Karpas-422 (cell line): ENCODE measurements at regions not wholly inside any gene's neighbourhood (a gene's known extent, or its start where the extent isn't known, plus 50 kb on each side); places are given as distances from the start of the nearest gene placed in this dataset.
"Not testable (repeated sequence)": the region's sequence is repeated elsewhere in the genome, so short reads cannot be mapped to it uniquely, and the experiment has no call there.

Experiments
- DNase-seq: peaks from one replicate; pipeline ENCODE4 v3.0.0-alpha.2; 2015
- H2AFZ ChIP-seq: fragments of 200-600 bp; sonication (generic); 2 replicates; pipeline ENCODE4 v1.6.1; 2014; ENCODE audit warnings: antibody characterized with exemption, low read length, mixed read lengths
- H3K27ac ChIP-seq: fragments of 200-600 bp; sonication (generic); 2 replicates; pipeline ENCODE4 v1.5.1; 2014; ENCODE audit warnings: mild to moderate bottlenecking, low read length, moderate library complexity
- H3K27me3 ChIP-seq: fragments of 200-600 bp; sonication (generic); 2 replicates; pipeline ENCODE4 v1.6.1; 2014; ENCODE audit warnings: low read length, mixed read lengths
- H3K36me3 ChIP-seq: fragments of 200-600 bp; sonication (generic); 2 replicates; pipeline ENCODE4 v1.6.1; 2014; ENCODE audit warnings: low read length, mixed read lengths; ENCODE audit not compliant: insufficient read depth
- H3K4me1 ChIP-seq: fragments of 200-600 bp; sonication (generic); 2 replicates; pipeline ENCODE4 v1.6.1; 2014; ENCODE audit warnings: mild to moderate bottlenecking, low read length, mixed read lengths
- H3K4me2 ChIP-seq: fragments of 200-600 bp; sonication (generic); 2 replicates; pipeline ENCODE4 v1.6.1; 2014; ENCODE audit warnings: low read length, low read depth, mild to moderate bottlenecking; ENCODE audit not compliant: poor library complexity, severe bottlenecking
- H3K4me3 ChIP-seq: fragments of 200-600 bp; sonication (generic); 2 replicates; pipeline ENCODE4 v1.5.1; 2014; ENCODE audit warnings: mild to moderate bottlenecking, antibody characterized with exemption, low read length, mixed read lengths
- H3K79me2 ChIP-seq: fragments of 200-600 bp; sonication (generic); 2 replicates; pipeline ENCODE4 v1.6.1; 2014; ENCODE audit warnings: mild to moderate bottlenecking, low read length, mixed read lengths
- H3K9ac ChIP-seq: fragments of 200-600 bp; sonication (generic); 2 replicates; pipeline ENCODE4 v1.6.0; 2014; ENCODE audit warnings: low read length
- H3K9me2 ChIP-seq: fragments of 200-600 bp; sonication (generic), shearing (Covaris generic); replicated peaks from 2 replicates; pipeline ENCODE4 v1.6.0; 2014; ENCODE audit warnings: mild to moderate bottlenecking, low read length, moderate library complexity; ENCODE audit not compliant: insufficient read depth
- H3K9me3 ChIP-seq: fragments of 300-700, 200-600 bp; sonication (generic); 2 replicates; pipeline ENCODE4 v1.6.1; 2014; ENCODE audit warnings: low read length, mixed read lengths
- H4K20me1 ChIP-seq: fragments of 200-600 bp; sonication (generic); 2 replicates; pipeline ENCODE4 v1.6.1; 2014; ENCODE audit warnings: mild to moderate bottlenecking, antibody characterized with exemption, low read length, low read depth; ENCODE audit not compliant: insufficient read depth

- H3K27me3 ChIP-seq, H3K4me3 ChIP-seq, H3K9me2 ChIP-seq, H4K20me1 ChIP-seq, H3K4me1 ChIP-seq, H3K4me2 ChIP-seq, H2AFZ ChIP-seq, H3K27ac ChIP-seq, H3K79me2 ChIP-seq, H3K9ac ChIP-seq, H3K36me3 ChIP-seq: not testable (repeated sequence)
- peak; percentile 82 for DNase-seq
- peaks cover 26% of the 10 kb centered on the region for H3K9me3 ChIP-seq
These were observed 4593.3 kb upstream of the OR11H1 start for GRCh38 chr22:10934704-10935103.

DNA sequence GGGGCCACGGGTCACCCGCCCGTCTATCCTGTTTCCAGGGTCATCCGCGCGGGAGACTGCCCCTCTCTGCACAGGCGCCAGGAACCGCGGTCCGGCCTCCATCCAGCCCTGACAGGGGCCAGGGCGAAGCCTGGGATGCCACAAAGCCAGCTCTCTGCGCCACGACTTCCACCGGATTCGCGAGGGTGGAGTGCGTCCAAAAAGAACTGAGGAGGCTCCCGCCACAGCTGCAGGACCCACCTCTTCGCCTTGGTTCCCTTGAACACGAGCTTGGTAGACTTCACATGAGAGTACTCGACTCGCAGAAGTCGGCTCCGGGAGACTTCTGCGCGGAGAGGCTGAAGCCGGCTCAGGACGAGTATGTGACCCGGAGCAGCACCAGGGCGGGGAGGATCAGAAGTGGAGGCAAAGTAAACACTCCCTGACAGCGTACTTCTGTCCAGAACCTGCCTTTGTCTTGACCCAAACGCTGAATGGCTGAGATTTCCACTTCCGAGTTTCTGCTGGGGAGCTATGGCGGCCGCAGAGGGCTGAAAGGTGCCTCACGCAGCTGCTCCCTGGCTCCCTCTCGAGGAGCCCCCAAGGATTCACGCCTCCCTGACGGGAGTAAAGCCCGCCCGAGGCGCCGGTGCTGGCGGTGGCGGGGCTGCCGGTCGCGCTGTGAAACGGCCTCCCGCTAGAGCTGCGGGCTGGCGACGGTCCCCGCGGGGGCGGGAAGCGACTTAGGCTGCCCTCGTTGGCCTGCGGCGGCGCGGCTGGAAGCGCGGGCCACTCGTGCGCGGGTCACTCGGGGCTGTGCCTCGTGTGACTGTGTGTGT lies 4566.7 kb upstream of the OR11H1 start:
- H2AFZ ChIP-seq: no peak overlapping the region
- no peaks in the 10 kb centered on the region for H4K20me1 ChIP-seq
- H3K9ac ChIP-seq: no peak overlapping the region
- no peak overlapping the region for H3K4me2 ChIP-seq
- H3K9me3 ChIP-seq: peaks cover 42% of the 10 kb centered on the region
- no peaks in the 10 kb centered on the region for H3K27me3 ChIP-seq
- DNase-seq: no peak
- H3K4me1 ChIP-seq: no peaks in the 10 kb centered on the region
- no peaks in the 10 kb centered on the region for H3K36me3 ChIP-seq
- no peaks in the 10 kb centered on the region for H3K9me2 ChIP-seq
- no peak overlapping the region for H3K27ac ChIP-seq
- H3K79me2 ChIP-seq: no peaks in the 10 kb centered on the region
- no peak overlapping the region for H3K4me3 ChIP-seq

DNA sequence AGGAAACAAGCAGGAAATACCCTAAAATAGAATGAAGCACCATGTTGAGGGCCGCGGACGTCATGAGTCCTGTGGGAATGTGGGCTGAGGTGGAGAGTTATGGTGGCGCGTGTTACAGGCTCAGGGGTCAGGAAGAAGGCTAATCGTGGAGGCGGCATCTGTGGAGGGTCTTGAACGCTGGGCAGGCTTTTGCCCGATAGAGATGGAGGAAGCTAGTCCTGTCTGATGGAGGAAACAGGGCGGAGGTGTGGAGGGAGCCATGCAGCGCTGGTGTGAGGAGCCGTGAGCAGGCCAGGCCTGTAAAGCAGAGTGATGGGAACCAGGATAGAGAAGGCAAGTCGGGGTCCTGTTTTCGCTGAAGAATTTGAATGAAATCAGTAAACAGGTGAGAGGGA lies 4566.1 kb upstream of the OR11H1 start:
- not testable (repeated sequence) for H3K4me3 ChIP-seq, DNase-seq, H3K36me3 ChIP-seq, H3K27me3 ChIP-seq, H3K4me2 ChIP-seq, H4K20me1 ChIP-seq, H3K27ac ChIP-seq, H3K4me1 ChIP-seq, H2AFZ ChIP-seq, H3K79me2 ChIP-seq, H3K9me2 ChIP-seq, H3K9ac ChIP-seq
- H3K9me3 ChIP-seq: peaks cover 44% of the 10 kb centered on the region
